HCT116 (cell line): ENCODE measurements at regions not wholly inside any gene's neighbourhood (a gene's known extent, or its start where the extent isn't known, plus 50 kb on each side); places are given as distances from the start of the nearest gene placed in this dataset.

ENCODE experiments used
- EZH2 ChIP-seq: fragments of 200-600 bp; sonication (generic); IDR thresholded peaks from 2 replicates; pipeline ENCODE4 v1.6.1; 2017; ENCODE audit warnings: antibody characterized with exemption, mixed run types
- FOSL1 ChIP-seq: IDR thresholded peaks from 2 replicates; pipeline ENCODE4 v1.6.1; 2012; ENCODE audit warnings: low read depth
- POLR2A ChIP-seq: IDR thresholded peaks from 2 replicates; pipeline ENCODE4 v1.7.0; 2011; ENCODE audit warnings: borderline replicate concordance; ENCODE audit not compliant: insufficient read depth, insufficient read length; ENCODE audit errors: extremely low read depth
- SIN3A ChIP-seq: IDR thresholded peaks from 2 replicates; pipeline ENCODE4 v1.6.1; 2012; ENCODE audit warnings: low read depth
- ZNF274 ChIP-seq: fragments of 200-500 bp; sonication (Bioruptor generic); IDR thresholded peaks from 2 replicates; pipeline ENCODE4 v1.6.1; 2014; ENCODE audit warnings: mild to moderate bottlenecking, low read depth, low read length, inconsistent platforms
- TF ChIP-seq, protein P1 (sequence below), 3 experiments: fragments of 200-600 bp in 1 of 3; sonication (generic) in 1 of 3; IDR thresholded peaks in 2 of 3; conservative IDR thresholded peaks in 1 of 3; 2 replicates each; pipeline ENCODE4 v1.5.1; 2012 to 2017; ENCODE audit warnings: low read depth in 2 of 3, low read length in 2 of 3, antibody characterized with exemption in 1 of 3, borderline replicate concordance in 1 of 3, control low read depth in 1 of 3, mild to moderate bottlenecking in 1 of 3, mixed read lengths in 1 of 3, mixed run types in 1 of 3, moderate library complexity in 1 of 3; ENCODE audit not compliant: insufficient read depth in 1 of 3

GRCh38 chr10:25756784-25757183 is 177.2 kb upstream of the MYO3A start:
- TF ChIP-seq POLR2A (no peak), ZNF274 (no peak), FOSL1 (no peak), SIN3A (no peak), EZH2 (no peak)
- TF ChIP-seq, protein P1, sequence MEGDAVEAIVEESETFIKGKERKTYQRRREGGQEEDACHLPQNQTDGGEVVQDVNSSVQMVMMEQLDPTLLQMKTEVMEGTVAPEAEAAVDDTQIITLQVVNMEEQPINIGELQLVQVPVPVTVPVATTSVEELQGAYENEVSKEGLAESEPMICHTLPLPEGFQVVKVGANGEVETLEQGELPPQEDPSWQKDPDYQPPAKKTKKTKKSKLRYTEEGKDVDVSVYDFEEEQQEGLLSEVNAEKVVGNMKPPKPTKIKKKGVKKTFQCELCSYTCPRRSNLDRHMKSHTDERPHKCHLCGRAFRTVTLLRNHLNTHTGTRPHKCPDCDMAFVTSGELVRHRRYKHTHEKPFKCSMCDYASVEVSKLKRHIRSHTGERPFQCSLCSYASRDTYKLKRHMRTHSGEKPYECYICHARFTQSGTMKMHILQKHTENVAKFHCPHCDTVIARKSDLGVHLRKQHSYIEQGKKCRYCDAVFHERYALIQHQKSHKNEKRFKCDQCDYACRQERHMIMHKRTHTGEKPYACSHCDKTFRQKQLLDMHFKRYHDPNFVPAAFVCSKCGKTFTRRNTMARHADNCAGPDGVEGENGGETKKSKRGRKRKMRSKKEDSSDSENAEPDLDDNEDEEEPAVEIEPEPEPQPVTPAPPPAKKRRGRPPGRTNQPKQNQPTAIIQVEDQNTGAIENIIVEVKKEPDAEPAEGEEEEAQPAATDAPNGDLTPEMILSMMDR (IDR thresholded peaks at IDR 0.05 in 2 of 3, conservative IDR thresholded peaks at IDR 0.05 in 1 of 3; ENCODE audit: borderline replicate concordance in 1 of 3, insufficient read depth in 1 of 3, low read depth in 2 of 3, low read length in 2 of 3): no peak
